K562 (cell line): ENCODE measurements at regions not wholly inside any gene's neighbourhood (a gene's known extent, or its start where the extent isn't known, plus 50 kb on each side); places are given as distances from the start of the nearest gene placed in this dataset.

Experiments
- ATF7 ChIP-seq: fragments of 450-650 bp; IDR thresholded peaks from 2 replicates; pipeline ENCODE4 v1.7.1; 2014; ENCODE audit warnings: mild to moderate bottlenecking, moderate library complexity
- CBFB ChIP-seq: sonication (generic); formaldehyde crosslinking; IDR thresholded peaks from 2 replicates; pipeline ENCODE4 v1.4.0; 2020; ENCODE audit warnings: mild to moderate bottlenecking, missing genetic modification reagents
- EP300 ChIP-seq: IDR thresholded peaks from 2 replicates; pipeline ENCODE4 v1.6.1; 2012; ENCODE audit warnings: low read length, improper control_type of control experiment
- HCFC1 ChIP-seq: IDR thresholded peaks from 2 replicates; pipeline ENCODE4 v1.6.1; 2012; ENCODE audit warnings: low read depth, low read length, improper control_type of control experiment
- MTA1 ChIP-seq: fragments of 450-650 bp; IDR thresholded peaks from 2 replicates; pipeline ENCODE4 v1.6.1; 2017; ENCODE audit warnings: borderline replicate concordance
- POLR2A ChIP-seq: fragments of 450-650 bp; conservative IDR thresholded peaks from 2 replicates; pipeline ENCODE4 v1.6.1; 2016
- RBM39 ChIP-seq: fragments of 200-400 bp; formaldehyde crosslinking; optimal IDR thresholded peaks from 2 replicates; pipeline ENCODE3; 2018; ENCODE audit warnings: low read depth, low read length
- SAFB ChIP-seq: fragments of 200-400 bp; formaldehyde crosslinking; IDR thresholded peaks from 2 replicates; pipeline ENCODE4 v1.6.1; 2017; ENCODE audit warnings: low read depth, low read length, borderline replicate concordance
- SMARCC2 ChIP-seq: fragments of 450-650 bp; IDR thresholded peaks from 2 replicates; pipeline ENCODE4 v1.6.1; 2017; ENCODE audit warnings: antibody characterized with exemption, moderate library complexity, mild to moderate bottlenecking, low read depth
- ZFP1 ChIP-seq: fragments of 450-650 bp; formaldehyde crosslinking; IDR thresholded peaks from 2 replicates; pipeline ENCODE4 v1.4.0; 2020; ENCODE audit warnings: mild to moderate bottlenecking, mixed read lengths
- ZNF239 ChIP-seq: fragments of 250-450 bp; sonication (Bioruptor Pico); IDR thresholded peaks from 2 replicates; pipeline ENCODE4 v1.4.0; 2020; ENCODE audit warnings: mild to moderate bottlenecking
- TF ChIP-seq, protein P1 (sequence below), 3 experiments: IDR thresholded peaks in 2 of 3; conservative IDR thresholded peaks in 1 of 3; 2 replicates each; pipeline ENCODE4 v1.5.1; 2011 to 2012; ENCODE audit warnings: low read length in 3 of 3, mild to moderate bottlenecking in 3 of 3, control low read depth in 2 of 3, improper control_type of control experiment in 1 of 3, inconsistent platforms in 1 of 3, low read depth in 1 of 3, mixed read lengths in 1 of 3, moderate library complexity in 1 of 3; ENCODE audit not compliant: insufficient read depth in 2 of 3

DNA sequence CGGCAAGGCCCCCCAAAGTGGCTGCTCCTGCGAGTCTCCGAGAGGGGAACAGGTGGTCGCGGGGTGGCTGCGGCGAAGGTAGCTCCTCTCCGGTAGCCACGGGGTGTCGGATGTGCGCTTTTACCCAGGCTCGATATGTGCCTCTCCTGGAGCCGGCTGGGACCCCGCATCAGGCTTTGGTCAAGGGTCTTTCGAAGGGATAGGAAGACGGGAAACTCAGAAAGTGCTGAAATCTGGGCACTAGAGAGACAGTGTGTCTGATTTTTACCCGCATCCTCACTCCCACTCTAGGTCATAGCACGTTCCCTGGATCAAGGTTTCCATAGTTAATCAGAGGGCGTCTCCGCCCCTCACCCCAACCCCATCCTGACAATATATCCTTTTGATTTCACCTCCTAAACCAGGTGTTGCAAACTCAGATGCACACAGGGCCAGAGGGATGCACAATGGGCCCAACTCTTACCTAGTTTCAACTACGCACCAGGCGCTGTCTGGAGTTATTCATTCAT lies 156.9 kb downstream of the PTPN11 start:
- TF ChIP-seq RBM39 (no peak), MTA1 (no peak), CBFB (CRISPR knock-in tag) (no peak), POLR2A (no peak), SAFB (no peak), ZNF239 (no peak), HCFC1 (no peak), SMARCC2 (no peak), ATF7 (no peak), ZFP1 (CRISPR knock-in tag) (no peak), EP300 (no peak)
- TF ChIP-seq, protein P1, sequence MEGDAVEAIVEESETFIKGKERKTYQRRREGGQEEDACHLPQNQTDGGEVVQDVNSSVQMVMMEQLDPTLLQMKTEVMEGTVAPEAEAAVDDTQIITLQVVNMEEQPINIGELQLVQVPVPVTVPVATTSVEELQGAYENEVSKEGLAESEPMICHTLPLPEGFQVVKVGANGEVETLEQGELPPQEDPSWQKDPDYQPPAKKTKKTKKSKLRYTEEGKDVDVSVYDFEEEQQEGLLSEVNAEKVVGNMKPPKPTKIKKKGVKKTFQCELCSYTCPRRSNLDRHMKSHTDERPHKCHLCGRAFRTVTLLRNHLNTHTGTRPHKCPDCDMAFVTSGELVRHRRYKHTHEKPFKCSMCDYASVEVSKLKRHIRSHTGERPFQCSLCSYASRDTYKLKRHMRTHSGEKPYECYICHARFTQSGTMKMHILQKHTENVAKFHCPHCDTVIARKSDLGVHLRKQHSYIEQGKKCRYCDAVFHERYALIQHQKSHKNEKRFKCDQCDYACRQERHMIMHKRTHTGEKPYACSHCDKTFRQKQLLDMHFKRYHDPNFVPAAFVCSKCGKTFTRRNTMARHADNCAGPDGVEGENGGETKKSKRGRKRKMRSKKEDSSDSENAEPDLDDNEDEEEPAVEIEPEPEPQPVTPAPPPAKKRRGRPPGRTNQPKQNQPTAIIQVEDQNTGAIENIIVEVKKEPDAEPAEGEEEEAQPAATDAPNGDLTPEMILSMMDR (IDR thresholded peaks at IDR 0.05 in 2 of 3, conservative IDR thresholded peaks at IDR 0.05 in 1 of 3; ENCODE audit: insufficient read depth in 2 of 3, low read depth in 1 of 3, low read length in 3 of 3) = no peak
